ENCODE measurements at regions not wholly inside any gene's neighbourhood (a gene's known extent, or its start where the extent isn't known, plus 50 kb on each side); places are given as distances from the start of the nearest gene placed in this dataset.

- no peak for ATAC-seq (ENCODE audit: low FRiP score in 2 of 2)
- Histone ChIP-seq H3K4me3 (no peak overlapping the region), H3K27ac (no peak overlapping the region), H3K27me3 (no peaks in the 10 kb centered on the region), H3K4me1 (no peaks in the 10 kb centered on the region), H3K36me3 (no peaks in the 10 kb centered on the region), H3K9me3 (no peaks in the 10 kb centered on the region)
- no peak for TF ChIP-seq POLR2A (IDR thresholded peaks at IDR 0.05)
- no peak for TF ChIP-seq CTCF (IDR thresholded peaks at IDR 0.05)
- no peak for TF ChIP-seq EP300 (IDR thresholded peaks at IDR 0.05)
- 75 to 77% methylated on average over 3 of the region's 3 CpGs for WGBS, 2 donors
- DNase-seq: no peak
Measured at GRCh38 chr7:142689439-142690120, 59.7 kb upstream of the PRSS1 start.

- no peak for DNase-seq
- Histone ChIP-seq H3K27me3 (no peaks in the 10 kb centered on the region), H3K4me1 (no peaks in the 10 kb centered on the region), H3K4me3 (no peak overlapping the region), H3K27ac (no peak overlapping the region), H3K36me3 (no peaks in the 10 kb centered on the region), H3K9me3 (no peaks in the 10 kb centered on the region)
- 60 to 63% methylated on average over 2 of the region's 2 CpGs for WGBS, 2 donors
- TF ChIP-seq CTCF (IDR thresholded peaks at IDR 0.05): no peak
- no peak for TF ChIP-seq POLR2A (IDR thresholded peaks at IDR 0.05)
- TF ChIP-seq POLR2AphosphoS5 (IDR thresholded peaks at IDR 0.05): no peak
- TF ChIP-seq EP300 (IDR thresholded peaks at IDR 0.05): no peak
- no peak for ATAC-seq (ENCODE audit: low FRiP score in 2 of 2)
Measured at GRCh38 chr7:142685877-142686508, 63.3 kb upstream of the PRSS1 start.

- H3K4me3 ChIP-seq: no peak overlapping the region
- H3K27me3 ChIP-seq: no peaks in the 10 kb centered on the region
- TF ChIP-seq POLR2AphosphoS5 (IDR thresholded peaks at IDR 0.05) (no peak), CTCF (IDR thresholded peaks at IDR 0.05) (no peak), POLR2A (IDR thresholded peaks at IDR 0.05) (no peak), EP300 (IDR thresholded peaks at IDR 0.05) (no peak)
- H3K9me3 ChIP-seq: peaks cover 0 to 3% (median 0%) of the 10 kb centered on the region in 4 donors
- DNase-seq (no peak), ATAC-seq (ENCODE audit: low FRiP score in 2 of 2) (no peak)
- 77 to 78% methylated on average over 3 of the region's 3 CpGs for WGBS, 2 donors
- no peak overlapping the region for H3K27ac ChIP-seq
- H3K36me3 ChIP-seq: no peaks in the 10 kb centered on the region
- H3K4me1 ChIP-seq: no peaks in the 10 kb centered on the region
Measured at GRCh38 chr7:142681314-142682092, 67.8 kb upstream of the PRSS1 start.

- Histone ChIP-seq H3K4me3 (no peak overlapping the region), H3K9me3 (no peaks in the 10 kb centered on the region), H3K36me3 (no peaks in the 10 kb centered on the region), H3K27me3 (no peaks in the 10 kb centered on the region), H3K27ac (no peak overlapping the region), H3K4me1 (no peaks in the 10 kb centered on the region)
- ATAC-seq (ENCODE audit: low FRiP score in 2 of 2): no peak
- TF ChIP-seq POLR2A (IDR thresholded peaks at IDR 0.05) (no peak), EP300 (IDR thresholded peaks at IDR 0.05) (no peak), POLR2AphosphoS5 (IDR thresholded peaks at IDR 0.05) (no peak), CTCF (IDR thresholded peaks at IDR 0.05) (no peak)
- WGBS, 2 donors: 60 to 65% methylated on average over 2 of the region's 2 CpGs
- no peak for DNase-seq
Measured at GRCh38 chr7:142671506-142671905, 77.8 kb upstream of the PRSS1 start.

Measured in upper lobe of left lung (tissue), 6 donors.